NOMO-1 treated with dmso at 0.1 percent for 144 hours (cell line): ENCODE measurements at regions not wholly inside any gene's neighbourhood (a gene's known extent, or its start where the extent isn't known, plus 50 kb on each side); places are given as distances from the start of the nearest gene placed in this dataset.

Experiments used
- DNase-seq: peaks from one replicate; lab custom pipeline; 2025; ENCODE audit not compliant: unreplicated experiment; lab: John Stamatoyannopoulos, UW

DNA sequence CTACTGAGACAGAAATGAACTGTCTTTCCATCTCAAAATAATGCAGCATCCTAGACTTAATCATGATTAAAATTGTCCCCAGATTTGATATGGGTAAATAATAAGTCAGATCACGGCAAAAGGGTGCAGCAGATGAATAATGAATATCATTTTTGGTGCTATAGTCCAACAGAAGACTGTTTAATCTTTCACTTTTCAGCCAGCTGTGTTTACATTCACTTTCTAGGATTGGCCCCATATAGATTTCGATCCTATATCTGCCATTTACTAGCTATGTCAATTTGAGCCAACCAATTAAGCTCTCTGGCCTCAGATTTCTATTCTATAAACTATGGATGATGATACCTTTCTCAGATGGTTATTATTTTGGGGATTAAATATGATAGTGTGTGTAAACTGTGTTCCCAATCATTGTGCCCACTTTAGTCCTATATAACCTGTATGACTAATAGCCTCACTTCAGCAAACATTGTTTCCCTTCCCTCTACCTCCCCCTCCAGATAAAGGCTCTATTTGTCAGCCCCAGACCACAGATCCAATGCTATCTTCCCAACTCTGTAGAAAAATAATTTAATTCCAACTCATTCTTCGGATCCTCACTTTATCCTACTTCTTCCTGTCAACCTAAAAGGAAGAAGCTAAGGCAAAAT is 53.6 kb upstream of the NT5E start:
- DNase-seq = no peak

GRCh38 chr6:85395746-85396145 is 54.1 kb upstream of the NT5E start:
- DNase-seq = no peak

- no peak for DNase-seq
Observed at GRCh38 chr6:85394853-85395538, 54.9 kb upstream of the NT5E start.

GRCh38 chr6:85394199-85394598 is 55.7 kb upstream of the NT5E start:
- DNase-seq = no peak

GRCh38 chr6:85392379-85392778 is 57.5 kb upstream of the NT5E start:
- DNase-seq = no peak

- no peak for DNase-seq
Observed at GRCh38 chr6:85390775-85391174, 59.1 kb upstream of the NT5E start.

GRCh38 chr6:85390105-85390728 is 59.7 kb upstream of the NT5E start:
- no peak for DNase-seq

GRCh38 chr6:85389151-85389797 is 60.6 kb upstream of the NT5E start:
- DNase-seq = no peak

GRCh38 chr6:85388531-85388930 is 61.4 kb upstream of the NT5E start:
- no peak for DNase-seq

- DNase-seq = no peak
Observed at GRCh38 chr6:85385636-85386315, 64.1 kb upstream of the NT5E start.

- no peak for DNase-seq
Observed at GRCh38 chr6:85383042-85383441, 66.8 kb upstream of the NT5E start.

GRCh38 chr6:85382541-85382940 is 67.3 kb upstream of the NT5E start:
- DNase-seq = no peak

- DNase-seq = no peak
Observed at GRCh38 chr6:85372915-85373270, 77.0 kb upstream of the NT5E start.

DNA sequence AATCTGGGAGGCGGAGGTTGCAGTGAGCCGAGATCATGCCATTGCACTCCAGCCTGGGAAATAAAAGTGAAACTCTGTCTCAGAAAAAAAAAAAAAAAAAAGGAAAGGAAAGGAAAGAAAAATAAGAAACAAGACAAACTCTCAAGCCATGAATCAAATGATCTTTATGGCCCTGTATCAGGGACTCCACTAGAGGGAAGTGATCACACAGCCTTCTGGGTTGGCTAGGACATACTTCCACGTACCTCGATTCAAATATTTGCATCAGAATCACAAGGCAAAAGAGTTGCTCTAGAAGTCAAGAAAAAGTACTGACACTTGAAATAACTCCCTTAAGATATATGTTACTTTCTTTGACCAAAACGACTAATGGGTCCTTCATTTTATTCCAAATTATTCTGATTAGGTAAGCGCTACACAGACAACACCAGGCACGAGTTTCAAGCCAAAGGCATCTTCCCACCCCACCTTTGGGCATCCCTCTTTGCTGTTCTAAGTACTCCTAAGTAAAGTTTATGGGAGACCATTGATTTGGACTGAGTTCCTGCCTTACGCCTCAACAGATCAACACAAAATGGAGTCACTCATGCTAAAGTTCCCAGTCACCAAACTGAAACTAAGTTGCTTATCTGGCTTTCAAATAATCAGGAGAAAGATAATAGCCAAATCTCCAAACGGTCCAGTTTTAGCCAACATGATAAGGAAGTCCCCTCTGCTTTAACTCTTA is 77.5 kb upstream of the NT5E start:
- DNase-seq = no peak

DNA sequence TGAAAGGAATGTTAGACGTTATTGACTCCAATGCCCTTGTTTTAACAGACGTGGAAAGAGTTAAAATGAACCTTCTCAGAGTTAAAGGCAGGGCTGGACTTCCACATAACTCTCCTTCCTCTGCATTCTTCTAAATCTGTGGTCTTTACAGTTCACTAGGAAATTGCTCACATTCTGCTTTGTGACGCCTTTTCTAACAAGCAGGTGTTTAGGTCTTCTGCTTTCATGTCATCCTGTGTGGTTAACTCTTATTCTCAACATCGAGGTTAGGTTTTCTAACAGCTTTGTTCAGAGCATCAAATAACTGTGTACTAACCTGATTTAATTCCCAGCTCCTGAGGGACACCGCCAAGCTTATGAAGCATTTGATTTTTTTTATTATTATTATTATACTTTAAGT is 81.3 kb upstream of the NT5E start:
- DNase-seq = no peak

DNA sequence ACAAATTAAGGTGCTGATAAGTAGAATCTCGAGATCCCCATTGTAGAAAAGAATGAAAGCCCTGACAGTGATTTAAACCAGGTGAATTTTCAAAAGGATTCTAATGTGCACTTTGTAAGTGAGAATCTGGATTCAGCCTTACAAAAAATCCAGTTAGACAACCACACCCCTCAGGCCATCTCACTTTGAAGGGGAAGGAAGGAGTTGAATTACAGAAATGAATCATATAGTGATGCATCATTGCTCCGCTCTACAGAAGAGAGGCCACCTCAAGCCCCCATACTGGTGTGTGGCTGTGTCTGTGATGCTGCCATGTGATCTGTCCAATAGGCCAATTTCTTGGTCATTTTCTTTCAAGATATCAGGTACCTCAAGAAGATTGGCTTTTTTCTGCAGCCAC is 85.5 kb upstream of the NT5E start:
- no peak for DNase-seq

GRCh38 chr6:85363870-85364269 is 86.0 kb upstream of the NT5E start:
- DNase-seq = no peak

DNA sequence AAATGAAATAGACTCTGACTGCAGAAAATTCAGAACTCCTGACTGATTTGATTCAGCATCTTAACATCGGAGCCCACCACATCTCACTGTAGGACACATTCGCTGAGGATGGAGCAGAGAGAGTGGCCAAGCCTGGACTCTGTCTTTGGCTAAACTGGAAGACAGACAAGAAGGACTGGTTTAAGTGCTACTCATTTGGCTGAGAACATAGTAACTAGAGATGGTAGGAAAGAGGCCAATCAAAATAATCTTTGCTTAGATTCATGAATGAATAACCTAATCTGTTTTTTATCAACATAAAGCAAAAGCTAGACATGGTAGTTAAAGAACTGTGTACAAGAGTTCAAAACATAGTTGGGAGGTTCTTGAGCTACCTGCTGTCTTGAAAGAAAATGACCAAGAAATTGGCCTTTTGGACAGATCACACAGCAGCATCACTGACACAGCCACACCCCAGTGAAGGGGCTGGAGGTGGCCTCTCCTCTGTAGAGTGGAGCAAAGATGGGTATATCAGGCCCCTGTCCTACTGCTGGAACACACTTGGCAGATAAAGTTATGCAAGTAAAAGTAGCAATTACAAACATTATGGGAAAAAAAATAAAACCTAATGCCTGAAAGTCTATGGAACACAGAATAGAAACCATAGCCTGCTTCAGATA is 87.1 kb upstream of the NT5E start:
- no peak for DNase-seq

DNA sequence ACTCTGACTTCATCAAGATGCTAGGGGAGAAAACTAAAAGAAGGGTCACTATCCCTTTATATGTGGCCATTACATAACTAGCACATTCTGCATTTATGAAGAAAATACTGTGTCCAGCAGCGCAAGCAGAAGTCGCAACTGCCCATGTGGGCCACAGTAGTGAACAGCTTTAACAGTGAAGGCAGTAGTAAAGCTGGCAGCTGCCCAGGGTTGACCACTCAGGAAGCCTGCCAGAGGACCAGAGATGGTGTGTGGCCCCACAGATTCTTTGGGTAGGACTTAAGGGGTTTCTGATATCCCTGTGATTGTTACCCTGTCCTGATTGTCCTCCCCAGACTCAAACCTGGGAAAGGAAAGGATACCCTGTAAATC is 88.3 kb upstream of the NT5E start:
- no peak for DNase-seq
